Smooth muscle cell (in vitro differentiated cells): ENCODE measurements at regions not wholly inside any gene's neighbourhood (a gene's known extent, or its start where the extent isn't known, plus 50 kb on each side); places are given as distances from the start of the nearest gene placed in this dataset.

Experiments used
- DNase-seq: peaks from one replicate; lab custom pipeline; 2025; ENCODE audit not compliant: unreplicated experiment; lab: John Stamatoyannopoulos, UW
- H2AFZ ChIP-seq: fragments of 200-600 bp; sonication (generic); 2 replicates; pipeline ENCODE4 v1.6.0; 2016; ENCODE audit warnings: antibody characterized with exemption, low read depth, mild to moderate bottlenecking
- H3F3A ChIP-seq: fragments of 200-600 bp; sonication (generic); 2 replicates; pipeline ENCODE4 v1.6.0; 2017; ENCODE audit warnings: antibody characterized with exemption, low read depth
- H3K27ac ChIP-seq: fragments of 200-600 bp; sonication (generic); 2 replicates; pipeline ENCODE4 v1.5.1; 2016; ENCODE audit warnings: low read depth, mild to moderate bottlenecking
- H3K27me3 ChIP-seq: fragments of 200-600 bp; sonication (generic); 2 replicates; pipeline ENCODE4 v1.6.1; 2016; ENCODE audit warnings: low read depth, mild to moderate bottlenecking
- H3K36me3 ChIP-seq: fragments of 200-600 bp; sonication (generic); 2 replicates; pipeline ENCODE4 v1.5.1; 2016; ENCODE audit warnings: low read depth
- H3K4me1 ChIP-seq: fragments of 200-600 bp; sonication (generic); 2 replicates; pipeline ENCODE4 v1.5.1; 2016; ENCODE audit warnings: low read depth
- H3K4me2 ChIP-seq: fragments of 200-600 bp; sonication (generic); 2 replicates; pipeline ENCODE4 v1.6.0; 2016; ENCODE audit warnings: mild to moderate bottlenecking
- H3K4me3 ChIP-seq: fragments of 200-600 bp; sonication (generic); 2 replicates; pipeline ENCODE4 v1.5.1; 2016; ENCODE audit warnings: mild to moderate bottlenecking
- H3K79me2 ChIP-seq: fragments of 200-600 bp; sonication (generic); 2 replicates; pipeline ENCODE4 v1.6.0; 2016; ENCODE audit warnings: low read depth, mild to moderate bottlenecking
- H3K9ac ChIP-seq: fragments of 200-600 bp; sonication (generic); 2 replicates; pipeline ENCODE4 v1.6.0; 2016; ENCODE audit warnings: low read depth
- H3K9me3 ChIP-seq: fragments of 200-600 bp; sonication (generic); replicated peaks from 2 replicates; pipeline ENCODE4 v1.5.1; 2016; ENCODE audit warnings: low read depth
- H4K20me1 ChIP-seq: fragments of 200-600 bp; sonication (generic); 2 replicates; pipeline ENCODE4 v1.6.0; 2016; ENCODE audit warnings: low read depth
- CTCF ChIP-seq: fragments of 200-600 bp; sonication (generic); IDR thresholded peaks from 2 replicates; pipeline ENCODE4 v1.5.1; 2017; ENCODE audit warnings: borderline replicate concordance, mild to moderate bottlenecking, antibody characterized with exemption; ENCODE audit not compliant: insufficient read depth, poor library complexity, severe bottlenecking
- WGBS: methylation state at CpG from one replicate; pipeline ENCODE4 v1.1.7; 2016; ENCODE audit warnings: low lambda C conversion rate; 5-methylcytosine and 5-hydroxymethylcytosine counted together

DNA sequence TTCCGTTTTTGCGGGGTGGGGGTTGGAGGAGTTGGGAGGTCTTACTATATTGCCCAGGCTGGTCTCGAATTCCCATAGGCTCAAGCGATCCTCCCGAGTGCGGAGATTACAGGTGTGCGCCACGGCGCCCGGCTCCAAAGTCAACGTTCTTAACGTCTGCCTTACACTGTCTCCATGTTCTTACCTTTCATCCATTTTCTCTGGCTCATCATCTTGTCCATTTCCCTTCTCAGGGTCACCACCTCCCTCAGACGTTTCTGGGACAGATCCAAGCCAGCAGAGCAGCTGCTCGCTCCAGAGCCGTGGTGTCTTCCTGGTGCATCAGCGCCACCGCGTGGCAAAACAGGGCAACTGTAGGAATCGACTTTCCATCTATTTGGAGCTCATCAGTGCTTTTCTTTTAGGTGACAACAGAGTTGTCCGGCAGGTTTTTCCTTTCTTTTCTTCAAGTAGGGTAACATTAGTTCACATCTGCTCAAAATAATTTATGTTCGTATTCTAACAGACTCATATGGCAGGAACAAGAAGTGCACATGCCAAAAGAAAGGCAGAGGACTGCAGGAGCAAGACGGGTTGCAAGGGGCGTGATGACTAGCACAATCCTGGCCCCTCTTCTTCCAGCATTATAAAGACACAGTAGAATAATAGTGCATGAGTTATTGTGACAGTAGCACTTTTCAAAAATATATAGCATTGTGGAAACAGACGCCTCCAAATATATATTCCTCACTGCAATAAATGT is 103.1 kb upstream of the ABCC4 start:
- Histone ChIP-seq H3K9me3 (no peaks in the 10 kb centered on the region), H3K9ac (no peak overlapping the region), H3K4me2 (peak overlapping the region; percentile 83), H3K4me1 (no peaks in the 10 kb centered on the region), H4K20me1 (no peaks in the 10 kb centered on the region), H3K27ac (no peak overlapping the region), H3K27me3 (no peaks in the 10 kb centered on the region), H3K79me2 (no peaks in the 10 kb centered on the region), H3K4me3 (peak overlapping the region; percentile 46), H3K36me3 (no peaks in the 10 kb centered on the region), H2AFZ (peak overlapping the region; percentile 83), H3F3A (no peaks in the 10 kb centered on the region)
- WGBS = 10% methylated on average over 24 of the region's 24 CpGs
- peak; percentile 37 for DNase-seq
- peak; percentile 98 for TF ChIP-seq CTCF

- Histone ChIP-seq H3K4me1 (no peaks in the 10 kb centered on the region), H3K4me3 (no peak overlapping the region), H3K9me3 (no peaks in the 10 kb centered on the region), H4K20me1 (no peaks in the 10 kb centered on the region), H3K9ac (no peak overlapping the region), H3F3A (no peaks in the 10 kb centered on the region), H3K27me3 (no peaks in the 10 kb centered on the region), H2AFZ (no peak overlapping the region), H3K27ac (no peak overlapping the region), H3K4me2 (no peak overlapping the region), H3K36me3 (no peaks in the 10 kb centered on the region), H3K79me2 (no peaks in the 10 kb centered on the region)
- no peak for DNase-seq
- WGBS = 83% methylated on average over 3 of the region's 3 CpGs
- no peak for TF ChIP-seq CTCF
Measured at GRCh38 chr13:95406176-95406575, 104.9 kb upstream of the ABCC4 start.

DNA sequence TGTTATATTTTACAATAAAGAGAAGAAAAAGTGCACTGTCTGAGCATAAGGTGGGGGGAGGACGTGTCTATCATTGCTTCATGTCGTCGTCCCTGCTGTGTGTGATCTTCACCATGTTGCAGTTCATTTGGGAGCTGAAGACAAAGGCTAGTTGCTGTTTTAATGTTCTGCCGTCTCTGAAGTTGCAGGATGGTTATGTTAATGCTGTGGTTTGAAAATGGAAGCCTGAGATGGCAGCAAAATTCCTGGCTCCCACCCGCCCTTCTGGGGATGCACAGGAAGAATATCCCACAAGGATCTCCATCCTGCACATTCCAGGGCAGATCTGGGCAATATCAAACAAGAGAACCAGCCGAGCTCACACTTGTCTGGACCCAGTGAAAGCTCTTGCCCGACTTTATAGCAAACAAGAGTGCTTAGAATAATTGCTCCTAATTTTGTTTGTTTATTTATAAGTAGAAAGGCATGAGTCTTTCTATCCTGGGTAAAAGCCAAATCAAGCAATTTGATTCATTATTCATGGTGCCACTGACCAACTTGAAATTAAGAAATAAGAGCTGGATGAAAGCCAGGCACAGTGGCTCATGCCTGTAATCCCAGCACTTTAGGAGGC is 110.3 kb upstream of the ABCC4 start:
- no peaks in the 10 kb centered on the region for H3K4me1 ChIP-seq
- no peak overlapping the region for H3K9ac ChIP-seq
- DNase-seq = no peak
- peak overlapping the region; percentile 24 for H3K4me2 ChIP-seq
- H3K79me2 ChIP-seq = no peaks in the 10 kb centered on the region
- no peaks in the 10 kb centered on the region for H3K36me3 ChIP-seq
- no peaks in the 10 kb centered on the region for H4K20me1 ChIP-seq
- no peaks in the 10 kb centered on the region for H3K27me3 ChIP-seq
- no peak for TF ChIP-seq CTCF
- H3K9me3 ChIP-seq = no peaks in the 10 kb centered on the region
- peaks cover 2% of the 10 kb centered on the region for H3F3A ChIP-seq
- 31% methylated on average over 7 of the region's 7 CpGs for WGBS
- H3K4me3 ChIP-seq = no peak overlapping the region
- no peak overlapping the region for H3K27ac ChIP-seq
- no peak overlapping the region for H2AFZ ChIP-seq
